HG02938 (cell line): ENCODE measurements at regions not wholly inside any gene's neighbourhood (a gene's known extent, or its start where the extent isn't known, plus 50 kb on each side); places are given as distances from the start of the nearest gene placed in this dataset.
A peak's percentile ranks its signal among the peaks of the same experiment; 100 is the strongest.

Experiments used
- ATAC-seq: cut with Tn5 transposase; IDR thresholded peaks from one replicate; pipeline ENCODE4 v1.9.1; 2021; ENCODE audit warnings: mild to moderate bottlenecking, moderate library complexity; ENCODE audit not compliant: unreplicated experiment

DNA sequence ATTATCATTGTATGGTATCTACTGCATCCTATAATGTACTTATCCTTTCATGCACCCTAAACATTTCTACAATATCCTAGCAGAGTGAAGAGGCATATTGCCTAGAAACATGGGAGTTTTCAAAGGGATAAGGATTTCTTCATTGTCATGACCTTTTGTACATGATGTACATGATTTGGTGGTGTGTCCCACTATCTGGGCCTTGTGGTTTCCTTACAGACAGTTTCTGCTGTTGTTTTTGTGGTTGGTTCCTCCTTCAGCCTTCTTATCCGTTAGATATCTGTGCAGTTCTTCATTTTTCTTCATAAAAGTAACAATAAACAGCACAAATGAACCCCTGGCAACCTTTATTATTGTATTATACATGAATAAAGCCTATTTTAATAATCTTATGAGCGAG, 70.4 kb upstream of the BACH1 start:
- ATAC-seq, result no peak

DNA sequence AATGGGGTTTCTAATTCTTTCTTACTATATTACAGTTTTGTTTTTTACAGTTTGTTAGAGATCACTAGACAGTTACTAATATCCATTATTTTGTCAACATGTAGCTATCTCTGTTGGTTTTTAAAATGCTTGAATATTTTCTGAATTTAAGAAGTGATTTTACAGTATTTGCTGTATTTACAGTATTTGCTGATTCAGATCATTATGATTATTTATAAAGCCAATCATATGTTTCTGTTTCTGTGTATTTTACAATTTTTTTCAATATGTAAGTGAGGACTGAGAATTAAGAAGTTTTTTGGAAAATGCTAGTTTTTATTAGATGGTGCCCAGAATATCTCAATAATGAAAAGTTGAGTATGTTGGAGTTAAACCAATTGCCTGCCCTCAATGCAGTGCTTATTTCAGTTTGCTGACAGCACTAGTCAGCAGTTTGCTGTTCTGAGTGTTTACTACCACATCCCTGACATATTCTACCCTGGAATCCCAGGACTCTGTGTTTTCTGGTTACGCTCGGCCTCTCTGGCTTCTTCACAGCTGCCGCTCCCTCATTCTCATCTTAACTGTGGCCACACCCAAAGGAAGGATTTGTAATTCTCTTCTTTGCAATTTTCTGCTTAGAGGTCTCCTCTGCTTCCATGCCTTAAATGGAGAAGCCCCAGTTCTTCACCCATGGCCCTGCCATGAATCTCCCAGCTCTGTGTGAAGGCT, 68.0 kb upstream of the BACH1 start:
- no peak for ATAC-seq

DNA sequence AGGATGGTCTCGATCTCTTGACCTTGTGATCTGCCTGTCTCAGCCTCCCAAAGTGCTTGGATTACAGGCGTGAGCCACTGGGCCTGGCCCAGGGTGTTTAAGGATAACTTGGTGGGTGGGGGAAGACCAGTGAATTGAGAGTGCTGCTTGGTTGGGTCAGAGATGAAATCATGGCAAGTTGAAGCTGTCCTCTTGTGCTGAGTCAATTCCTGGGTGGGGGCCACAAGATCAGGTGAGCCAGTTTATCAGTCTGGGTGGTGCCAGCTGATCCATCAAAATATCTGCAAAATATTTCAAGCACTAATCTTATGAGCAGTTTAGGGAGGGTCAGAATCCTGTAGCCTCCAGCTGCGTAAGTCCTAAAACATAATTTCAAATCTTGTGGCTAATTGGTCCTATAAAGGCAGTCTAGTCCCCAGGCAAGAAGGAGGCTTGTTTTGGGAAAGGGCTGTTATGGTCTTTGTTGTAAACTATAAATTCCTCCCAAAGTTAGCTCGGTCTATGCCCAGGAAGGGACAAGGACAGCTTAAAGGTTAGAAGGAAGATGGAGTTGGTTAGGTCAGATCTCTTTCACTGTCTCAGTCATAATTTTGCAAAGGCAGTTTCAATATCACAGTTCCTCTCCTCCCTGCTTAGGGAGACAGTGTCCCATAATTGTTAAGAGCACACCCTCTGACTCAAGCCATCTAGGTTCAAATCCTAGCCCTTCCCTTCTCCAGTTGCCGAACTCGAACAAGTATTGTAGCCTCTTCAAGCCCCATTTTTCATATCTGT, 66.8 kb upstream of the BACH1 start:
- no peak for ATAC-seq

DNA sequence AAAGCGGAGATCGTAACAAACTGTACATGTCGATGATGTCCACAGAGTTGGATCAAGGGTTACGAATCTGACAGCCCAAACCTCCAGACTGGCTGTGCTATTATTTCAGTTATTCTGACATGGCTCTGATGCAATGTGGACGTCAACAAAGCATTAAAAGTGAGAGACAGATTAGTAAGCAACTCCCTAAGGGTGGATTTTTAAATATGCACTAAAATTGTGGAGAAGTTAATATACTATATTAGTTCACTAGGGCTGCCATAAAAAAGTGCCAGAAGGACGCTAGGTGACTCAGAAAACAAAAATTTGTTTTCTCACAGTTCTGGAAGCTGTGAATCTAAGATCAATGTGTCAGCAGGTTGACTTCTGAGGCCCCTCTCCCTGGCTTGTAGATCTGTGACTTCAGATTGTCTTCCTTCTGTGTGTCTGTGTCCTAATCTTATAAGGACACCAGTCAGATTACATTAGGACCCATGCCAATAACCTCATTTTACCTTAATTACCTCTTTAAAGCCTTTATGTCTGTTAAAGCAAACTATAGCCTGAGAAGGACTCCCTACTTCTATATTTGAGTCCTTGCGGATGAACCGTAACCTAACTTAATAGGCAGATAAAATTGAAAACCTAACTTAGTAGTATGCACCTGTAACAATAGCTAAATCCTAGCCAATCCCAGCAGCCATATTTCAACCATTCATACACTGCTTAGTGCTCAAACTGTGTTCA, 66.0 kb upstream of the BACH1 start:
- no peak for ATAC-seq

DNA sequence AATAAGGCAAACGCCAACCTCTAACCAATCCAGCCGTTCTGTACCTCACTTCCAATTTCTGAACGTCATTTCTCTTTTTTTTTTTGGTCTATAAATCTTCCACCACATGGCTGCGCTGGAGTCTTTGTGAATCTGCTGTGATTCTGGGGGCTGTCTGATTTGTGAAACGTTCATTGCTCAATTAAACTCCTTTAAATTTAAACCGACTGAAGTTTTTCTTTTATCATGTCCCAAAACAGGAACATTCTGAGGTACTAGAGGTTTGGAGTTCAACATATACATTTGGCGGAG, 65.5 kb upstream of the BACH1 start:
- ATAC-seq, result peak; percentile 10

DNA sequence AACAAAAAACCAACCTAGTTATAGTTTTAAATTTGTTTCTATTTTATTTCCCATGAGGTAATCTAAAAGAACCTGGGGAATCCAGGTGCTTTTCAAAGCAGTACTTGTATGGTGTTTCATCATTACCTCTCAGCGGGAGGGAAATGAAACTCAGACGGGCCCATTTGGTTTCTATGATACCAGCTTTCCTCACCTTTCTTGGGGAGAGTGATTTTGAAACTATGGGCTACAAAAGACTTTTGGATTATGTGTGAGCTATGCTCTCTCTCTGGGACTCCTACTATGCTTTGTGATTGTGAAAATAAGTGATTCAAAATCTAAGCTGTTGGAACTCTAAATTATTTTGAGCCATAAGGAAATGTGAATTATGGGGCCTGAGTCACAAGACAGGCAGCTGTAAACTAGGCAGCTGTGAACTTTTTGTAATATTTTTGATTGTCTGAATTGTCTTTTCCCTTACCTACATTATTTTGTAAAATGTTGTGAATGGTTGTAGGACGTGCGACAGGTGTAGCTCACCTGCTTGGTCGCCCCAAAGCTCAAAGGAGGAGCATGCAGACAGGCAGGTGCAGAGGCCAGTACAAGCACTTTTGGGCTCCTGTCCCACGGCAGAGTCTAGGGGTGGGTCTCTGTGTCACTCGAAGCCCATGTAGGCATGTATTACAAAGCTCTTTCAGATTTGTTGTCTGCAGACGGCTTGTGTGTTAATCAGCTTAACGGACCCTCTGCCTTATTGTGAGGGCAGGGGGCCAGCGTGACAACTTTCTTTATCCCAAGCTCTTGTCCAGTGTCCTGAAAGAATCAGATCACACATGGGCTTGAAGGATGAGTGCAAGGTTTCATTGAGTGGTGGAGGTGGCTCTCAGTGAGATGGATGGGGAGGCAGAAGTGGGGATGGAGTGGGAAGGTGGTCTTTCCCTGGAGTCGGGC, 64.8 kb upstream of the BACH1 start:
- peak; percentile 58 for ATAC-seq

DNA sequence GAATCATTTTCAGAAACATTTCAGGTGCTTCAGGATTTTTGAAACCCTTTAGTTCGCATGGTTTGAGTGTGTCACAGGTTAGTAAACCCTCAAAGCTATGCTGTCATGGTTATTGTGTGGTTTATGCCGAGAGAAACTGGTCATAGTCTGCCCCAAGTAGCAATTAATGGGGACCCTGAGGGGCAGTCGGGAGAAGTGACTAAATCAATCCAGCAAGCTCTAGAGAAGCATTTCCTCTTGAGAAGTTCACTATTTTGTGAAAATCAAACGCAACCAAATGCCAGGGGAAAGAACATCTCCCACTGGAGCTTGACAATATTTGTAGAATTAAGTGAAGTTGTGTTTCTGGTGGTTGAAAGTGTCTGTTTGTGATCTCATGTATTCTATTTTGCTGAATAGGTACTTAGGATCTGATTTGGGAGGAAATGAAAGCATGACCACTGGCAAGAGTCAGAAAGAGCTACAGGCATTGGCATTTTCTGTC, 63.0 kb upstream of the BACH1 start:
- peak; percentile 44 for ATAC-seq

DNA sequence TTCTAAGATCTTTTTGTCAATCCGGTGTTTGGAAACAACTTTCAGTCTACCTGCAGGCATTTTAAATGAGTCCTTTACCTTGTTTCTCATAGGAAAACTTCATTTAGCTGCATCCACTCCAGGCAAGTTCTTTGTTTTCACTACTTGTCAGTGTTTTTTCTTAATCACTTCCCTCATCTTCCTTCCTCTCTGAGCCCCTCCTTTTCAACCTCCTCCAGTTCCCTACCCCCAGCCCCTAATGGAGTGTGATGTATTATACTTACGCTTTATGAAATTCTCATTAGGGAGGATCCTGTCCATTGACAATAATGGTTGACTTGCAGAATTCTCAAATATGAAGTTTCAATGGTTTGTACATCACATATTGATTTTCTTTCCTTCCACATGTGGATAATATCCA, 62.5 kb upstream of the BACH1 start:
- no peak for ATAC-seq

DNA sequence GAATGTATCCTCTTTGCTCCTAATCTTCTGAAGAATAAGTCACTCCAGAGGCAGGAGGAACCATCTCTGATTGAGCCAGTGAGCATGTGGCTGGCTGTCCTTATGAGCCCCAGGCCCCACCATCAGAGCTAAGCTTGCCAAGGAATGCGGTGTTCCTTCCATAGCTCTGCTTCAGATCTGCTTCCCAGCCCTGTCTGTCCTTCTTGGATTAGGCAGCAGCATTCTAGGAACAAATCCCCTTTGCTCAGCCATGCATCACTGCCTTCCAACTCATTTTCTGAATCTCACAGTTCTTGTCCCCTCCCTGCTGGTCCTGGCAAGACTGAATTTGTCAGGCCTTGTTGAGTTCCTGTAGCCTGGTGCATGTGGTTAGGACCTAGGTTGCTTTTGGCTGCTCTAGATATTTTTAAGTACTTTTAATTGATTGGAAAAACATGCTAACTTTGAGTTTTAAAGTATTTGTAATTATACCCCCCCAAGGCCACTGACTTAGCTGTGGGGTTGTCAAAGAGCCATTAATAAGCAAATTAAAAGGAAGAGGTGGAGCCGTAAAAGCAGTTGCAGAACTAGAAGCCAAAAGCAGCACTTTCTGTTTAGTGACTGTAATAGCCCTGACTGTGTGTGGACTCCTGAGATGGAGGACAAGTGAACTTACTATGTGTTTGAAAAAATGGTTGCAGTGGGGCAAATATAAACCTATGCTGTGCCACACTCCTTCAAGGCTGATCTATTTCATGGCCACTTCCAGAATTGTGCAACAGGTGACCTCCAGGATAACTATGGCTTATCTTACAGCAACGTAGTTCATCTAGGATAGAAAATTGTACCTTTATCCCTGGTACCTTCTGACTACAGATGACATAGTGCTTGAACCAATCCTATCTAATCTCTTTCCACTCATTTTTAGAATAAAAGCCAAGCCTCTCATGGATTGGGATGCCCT, 61.3 kb upstream of the BACH1 start:
- no peak for ATAC-seq

DNA sequence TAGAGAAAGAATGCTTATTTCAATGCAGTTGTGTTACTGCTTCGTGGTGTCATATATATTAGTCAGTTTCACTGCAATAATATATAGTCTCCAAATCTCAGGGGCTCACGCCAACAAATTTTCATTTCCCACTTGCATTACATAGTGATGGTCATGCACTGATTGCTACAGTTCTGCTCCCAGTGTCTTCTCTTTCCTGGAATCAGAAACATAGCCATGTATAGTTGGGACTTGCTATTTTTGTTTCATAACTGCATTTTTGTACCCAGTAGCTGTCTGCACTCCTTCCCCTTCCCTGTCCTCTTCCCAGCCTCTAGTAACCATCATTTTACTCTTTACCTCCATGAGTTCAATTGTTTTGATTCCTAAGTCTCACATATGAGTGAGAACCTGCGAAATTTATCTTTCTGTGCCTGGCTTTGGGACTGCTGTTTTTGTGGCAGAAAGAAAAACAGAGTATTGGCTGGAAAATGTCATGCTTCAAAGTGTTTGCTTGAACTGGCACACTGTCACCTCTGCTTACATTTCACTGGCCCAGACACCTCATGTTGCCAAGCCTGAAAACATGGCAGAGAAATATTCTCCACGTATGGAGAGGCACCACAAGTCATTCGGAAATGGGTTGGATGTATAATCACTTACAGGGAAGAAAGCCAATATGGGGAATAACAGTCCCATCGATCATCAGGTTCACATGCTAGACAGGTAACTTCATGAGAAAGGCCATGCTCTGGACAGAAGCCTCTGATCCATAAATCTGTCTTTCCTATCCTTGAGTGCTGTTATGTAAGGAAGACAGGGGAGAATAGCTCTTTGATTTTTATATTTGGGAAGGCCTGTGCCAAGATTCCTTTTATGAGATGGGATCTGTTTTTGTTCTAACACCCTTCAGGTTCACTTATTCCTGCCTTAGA, 60.4 kb upstream of the BACH1 start:
- no peak for ATAC-seq

DNA sequence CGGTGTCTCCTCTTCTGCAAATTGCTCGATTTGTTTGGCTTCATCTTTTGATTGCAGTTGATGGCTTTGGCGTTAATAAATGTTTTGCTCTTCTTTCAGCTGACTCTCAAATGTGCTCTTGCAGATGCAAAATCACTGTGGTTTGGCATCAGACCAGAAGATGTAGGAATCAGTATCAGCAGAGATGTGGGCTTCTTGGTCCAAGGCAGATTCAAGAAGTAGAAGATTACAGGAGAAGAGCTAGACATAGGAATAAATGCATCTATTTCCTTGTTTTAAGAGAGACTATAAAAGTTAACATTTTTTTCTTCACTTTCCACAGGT, 59.8 kb upstream of the BACH1 start:
- no peak for ATAC-seq

DNA sequence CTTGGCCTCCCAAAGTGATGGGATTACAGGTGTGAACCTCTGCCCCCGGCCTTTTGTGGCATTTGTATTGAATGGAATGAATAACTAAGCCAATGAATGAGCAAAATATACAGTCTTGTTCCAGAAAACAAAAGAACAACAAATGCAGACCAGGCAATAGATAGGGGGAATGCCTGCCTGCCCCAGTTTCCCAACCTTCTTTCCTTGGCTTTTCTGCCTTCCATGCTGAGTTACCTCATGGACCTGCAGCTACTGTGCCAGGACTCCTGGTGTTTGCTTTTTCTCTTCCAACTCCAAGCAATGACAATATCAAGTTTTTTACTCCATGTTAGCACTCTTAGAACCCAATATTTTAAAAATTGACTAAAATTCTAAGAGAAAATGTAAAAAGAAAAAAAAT, 58.6 kb upstream of the BACH1 start:
- no peak for ATAC-seq

DNA sequence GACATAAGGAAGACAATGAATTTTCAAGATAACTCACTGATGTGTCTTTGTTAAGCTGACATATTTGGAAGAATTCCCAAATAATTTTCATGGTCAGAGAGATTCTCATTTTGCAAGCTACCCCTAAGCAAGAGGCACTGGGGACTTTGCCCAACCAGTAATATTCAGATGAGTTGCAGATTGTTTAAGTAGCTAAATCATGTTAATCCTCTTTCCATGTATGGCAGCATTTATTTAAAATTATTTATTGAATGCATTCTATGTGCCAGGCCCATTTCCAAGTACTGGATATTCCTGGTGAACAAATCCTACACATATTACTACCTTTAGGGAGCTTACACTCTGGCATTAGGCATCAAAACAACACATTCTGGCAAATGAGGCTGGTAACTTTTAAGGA, 56.5 kb upstream of the BACH1 start:
- no peak for ATAC-seq

DNA sequence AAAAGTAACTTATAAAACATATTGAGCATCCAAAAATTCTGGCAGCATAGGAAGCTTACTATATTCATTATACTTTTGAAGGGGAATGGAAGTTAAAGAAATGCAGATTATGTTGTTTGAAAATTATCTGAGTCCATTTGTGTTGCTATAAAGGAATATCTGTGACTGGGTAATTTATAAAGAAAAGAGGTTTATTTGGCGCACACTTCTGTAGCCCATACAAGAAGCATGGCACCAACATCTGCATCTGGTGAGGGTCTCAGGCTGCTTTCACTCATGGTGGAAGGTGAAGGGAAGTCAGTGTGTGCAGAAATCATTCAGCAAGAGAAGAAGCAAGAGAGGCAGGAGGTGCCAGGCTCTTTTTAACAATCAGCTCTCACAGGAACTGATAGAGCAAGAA, 55.5 kb upstream of the BACH1 start:
- ATAC-seq, result no peak

DNA sequence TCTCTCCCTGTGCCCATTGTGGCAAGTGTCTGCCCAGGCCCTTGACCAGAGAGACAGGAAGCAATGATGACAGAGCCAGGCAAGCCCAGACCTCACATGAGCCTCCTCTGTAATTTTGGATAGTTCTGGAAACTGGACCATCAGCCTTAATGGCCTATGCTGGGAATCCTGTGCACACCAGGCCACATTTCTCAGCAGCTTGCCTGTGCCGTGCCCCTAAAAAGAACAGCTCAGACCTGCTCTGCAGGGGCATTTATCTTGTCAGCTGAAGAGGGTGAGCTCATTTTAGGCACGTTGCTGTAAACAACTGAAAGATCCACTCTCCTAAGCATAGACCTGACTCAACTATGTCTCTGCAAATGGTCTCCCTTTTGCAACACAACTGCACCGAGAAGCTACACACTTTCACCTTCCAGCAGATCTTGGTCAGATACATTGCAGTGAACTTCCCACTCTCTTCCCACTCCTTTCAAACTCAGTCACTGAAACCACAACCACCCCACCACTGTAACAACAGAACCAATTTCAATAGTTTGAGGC, 53.5 kb upstream of the BACH1 start:
- ATAC-seq, result no peak

DNA sequence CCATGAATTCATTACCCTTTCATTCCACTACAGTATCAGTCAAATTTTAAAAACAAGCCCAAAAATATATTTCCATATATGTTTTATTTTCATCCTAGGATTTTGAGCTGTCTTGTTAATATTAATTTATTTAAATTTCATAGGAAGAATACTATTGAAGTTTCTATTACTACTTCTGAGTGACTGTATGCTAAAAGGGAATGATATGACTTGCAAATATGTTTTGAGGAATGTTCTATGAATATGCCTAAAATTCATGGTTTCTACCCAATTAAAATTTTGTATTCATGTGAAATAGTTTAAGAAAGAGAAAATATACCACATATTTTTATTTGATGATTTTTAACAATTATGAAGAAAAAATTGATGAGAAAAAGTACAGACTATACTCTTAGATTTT, 52.9 kb upstream of the BACH1 start:
- no peak for ATAC-seq

DNA sequence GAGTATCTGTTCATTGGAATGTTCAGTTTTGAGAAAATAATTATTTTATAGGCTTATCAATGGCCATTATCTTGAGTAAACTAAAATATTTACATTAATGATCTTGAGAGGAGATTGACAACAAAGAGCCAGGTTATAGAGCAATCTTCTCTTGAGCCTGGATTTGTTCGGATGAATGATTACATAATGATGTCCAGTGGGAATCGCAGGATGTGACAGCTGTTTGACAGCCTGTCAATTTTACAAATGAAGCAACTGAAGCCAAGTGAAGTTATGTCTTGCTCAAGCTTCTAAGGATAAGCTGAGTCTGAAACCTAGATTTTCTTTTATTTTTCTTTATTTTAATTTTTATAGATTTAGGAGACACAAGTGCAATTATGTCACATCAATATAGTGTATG, 52.1 kb upstream of the BACH1 start:
- no peak for ATAC-seq

DNA sequence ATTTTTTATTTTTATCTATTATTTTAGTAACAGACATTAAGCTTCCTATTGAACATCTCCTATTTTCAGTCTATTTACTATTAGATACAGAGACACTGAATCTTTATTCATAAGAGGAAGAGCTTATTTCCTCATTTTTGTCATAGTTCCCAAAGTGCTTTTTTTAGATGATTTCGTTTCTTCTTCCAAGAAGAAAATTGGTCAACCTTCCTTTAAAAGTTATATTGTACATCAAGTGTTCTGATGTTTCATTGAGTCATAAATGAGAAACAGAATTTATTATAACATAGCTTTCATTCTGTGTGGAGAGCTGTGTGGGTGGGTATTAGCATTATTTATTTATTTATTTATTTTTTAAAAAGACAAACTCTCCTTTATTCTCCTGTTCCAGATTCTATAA, 50.6 kb upstream of the BACH1 start:
- ATAC-seq, result no peak
